Inferior parietal cortex (tissue), 1 donor: ENCODE measurements at regions not wholly inside any gene's neighbourhood (a gene's known extent, or its start where the extent isn't known, plus 50 kb on each side); places are given as distances from the start of the nearest gene placed in this dataset.

Source experiments
- DNase-seq: peaks from one replicate; pipeline ENCODE4 v3.0.0-alpha.2; 2016; ENCODE audit errors: extremely low spot score

GRCh38 chr7:46811529-46811928 is 770.4 kb downstream of the TNS3 start:
- no peak for DNase-seq

GRCh38 chr7:46810986-46811385 is 770.9 kb downstream of the TNS3 start:
- no peak for DNase-seq

DNA sequence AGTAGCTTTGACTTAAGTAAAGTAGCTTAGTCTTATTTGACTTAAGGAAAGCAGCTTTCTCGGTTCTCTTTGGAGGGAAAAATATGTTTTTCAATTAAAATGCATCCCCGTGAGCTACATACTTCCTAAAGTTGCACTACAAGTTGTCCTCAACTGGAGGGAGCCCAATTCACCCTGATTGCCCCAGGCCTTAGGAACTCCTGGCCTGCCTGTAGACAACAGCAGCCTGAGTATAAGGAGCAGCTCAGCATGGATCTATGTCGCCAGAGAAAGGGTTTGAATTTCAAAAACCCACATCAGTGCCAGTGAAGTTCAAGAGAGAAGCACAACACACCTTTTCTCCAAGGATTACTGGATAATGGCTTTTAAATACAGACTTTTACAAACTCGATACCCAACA is 772.0 kb downstream of the TNS3 start:
- DNase-seq, result no peak

- DNase-seq, result no peak
Observed at GRCh38 chr7:46806856-46807255, 775.1 kb downstream of the TNS3 start.

- no peak for DNase-seq
Observed at GRCh38 chr7:46802479-46802878, 779.4 kb downstream of the TNS3 start.

GRCh38 chr7:46791188-46791587 is 790.7 kb downstream of the TNS3 start:
- no peak for DNase-seq

DNA sequence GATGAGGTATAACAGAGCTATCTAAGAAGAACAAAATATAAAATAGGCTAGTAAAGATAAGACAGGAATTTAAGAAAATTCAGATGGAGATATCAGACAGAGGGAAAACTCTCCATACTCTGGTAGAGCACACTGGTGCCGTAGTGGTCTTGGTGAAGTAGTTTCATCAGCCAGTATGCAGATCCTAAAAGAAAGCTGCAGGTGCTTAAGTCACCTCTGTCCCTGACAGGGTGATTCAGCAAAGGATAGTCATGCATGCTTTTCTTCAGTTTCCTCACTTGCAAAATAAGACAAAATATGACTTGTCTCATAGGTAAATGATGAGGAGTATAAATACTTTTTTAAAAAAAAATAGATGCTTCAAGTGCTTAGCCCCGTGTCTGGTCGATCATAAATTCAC is 794.9 kb downstream of the TNS3 start:
- no peak for DNase-seq

DNA sequence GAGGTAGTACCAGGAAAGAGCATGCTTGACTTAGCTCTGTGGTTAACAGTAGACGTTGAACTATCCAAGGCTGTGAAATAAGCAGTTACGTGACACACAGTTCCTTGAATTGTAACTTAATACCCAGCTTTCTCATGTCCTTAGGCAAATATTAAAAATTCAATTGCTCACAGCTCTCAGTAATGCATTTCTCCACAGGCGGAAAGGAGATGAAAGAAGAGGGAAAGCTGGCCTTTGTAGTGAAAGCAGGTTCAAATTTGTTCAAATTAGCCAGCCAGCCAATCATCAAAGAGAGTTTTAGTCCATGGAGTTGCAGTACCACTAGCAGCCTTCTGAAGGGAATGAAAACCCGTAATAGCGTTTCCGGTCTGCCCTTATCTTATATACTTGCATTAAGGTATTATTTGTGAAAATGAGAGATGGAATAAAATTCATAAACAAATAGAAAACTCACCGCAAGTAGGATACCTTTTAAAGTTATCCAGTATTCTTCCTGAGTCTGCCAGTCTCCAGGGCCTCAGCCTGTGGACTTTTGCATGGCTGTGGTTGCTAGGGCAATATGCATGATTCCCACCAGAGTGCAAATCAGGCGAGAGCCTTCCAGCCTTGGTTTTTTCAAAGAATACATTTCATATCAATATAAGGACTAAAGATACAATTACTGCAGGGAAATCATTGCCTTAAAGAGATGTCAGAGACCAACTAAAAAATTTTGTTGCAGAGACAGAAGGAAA is 795.5 kb downstream of the TNS3 start:
- no peak for DNase-seq

- DNase-seq, result no peak
Observed at GRCh38 chr7:46784732-46785131, 797.2 kb downstream of the TNS3 start.

- no peak for DNase-seq
Observed at GRCh38 chr7:46781901-46782439, 799.9 kb downstream of the TNS3 start.

DNA sequence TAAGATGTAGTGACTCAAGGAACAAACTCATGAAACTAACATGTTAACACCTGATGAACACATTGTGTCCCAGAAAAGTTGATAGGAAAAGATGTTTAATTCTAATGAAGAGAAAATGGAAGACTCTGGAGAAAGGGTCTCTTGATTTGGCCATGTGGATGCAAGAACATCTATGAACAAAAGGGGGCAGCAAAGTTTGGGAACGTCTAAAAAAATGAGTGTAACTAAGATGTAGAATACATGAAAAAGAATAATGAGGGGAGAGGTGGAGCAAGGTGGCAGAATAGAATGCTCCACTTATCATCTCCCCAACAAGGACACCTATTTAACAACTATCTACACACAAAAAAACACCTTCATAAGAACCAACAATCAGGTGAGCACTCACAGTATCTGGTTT is 805.1 kb downstream of the TNS3 start:
- DNase-seq, result no peak

DNA sequence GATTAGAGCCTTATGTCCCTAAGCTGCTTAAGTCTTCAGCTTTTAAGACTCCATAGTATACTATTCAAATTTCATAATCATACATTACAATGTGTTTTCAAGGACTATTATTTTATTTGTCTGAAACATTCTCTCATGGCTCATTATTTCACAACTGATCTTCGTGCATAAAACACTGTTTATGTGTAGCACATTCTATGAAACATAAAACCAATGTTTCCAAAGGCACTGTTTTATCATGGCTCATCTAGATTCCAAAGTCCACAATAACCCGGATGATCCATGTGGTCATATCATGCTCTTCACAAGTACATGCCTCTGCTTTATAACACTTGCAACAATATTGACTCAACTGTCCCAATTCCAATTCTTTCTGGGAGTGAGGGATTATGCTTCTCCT is 806.1 kb downstream of the TNS3 start:
- no peak for DNase-seq

- DNase-seq, result no peak
Observed at GRCh38 chr7:46775020-46775419, 806.9 kb downstream of the TNS3 start.

DNA sequence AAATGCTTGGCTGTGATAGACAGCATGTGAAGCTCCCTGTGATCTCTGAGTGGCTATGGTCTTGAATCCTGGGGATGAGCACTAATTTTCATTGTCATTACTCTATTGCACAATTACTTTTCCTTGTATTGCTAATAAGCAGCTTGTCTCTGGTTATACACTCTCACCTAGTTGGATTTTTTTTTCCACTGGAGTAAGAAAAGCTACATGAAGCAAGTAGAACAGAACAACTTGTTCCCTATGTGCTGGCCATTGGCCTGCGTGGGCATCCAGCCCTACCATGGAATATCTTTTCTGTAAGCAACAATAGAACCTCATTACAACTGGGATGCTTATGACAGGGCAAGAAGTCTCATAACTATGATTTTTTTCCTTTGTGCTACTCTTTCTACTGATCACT is 807.4 kb downstream of the TNS3 start:
- no peak for DNase-seq

GRCh38 chr7:46772776-46773175 is 809.1 kb downstream of the TNS3 start:
- no peak for DNase-seq

DNA sequence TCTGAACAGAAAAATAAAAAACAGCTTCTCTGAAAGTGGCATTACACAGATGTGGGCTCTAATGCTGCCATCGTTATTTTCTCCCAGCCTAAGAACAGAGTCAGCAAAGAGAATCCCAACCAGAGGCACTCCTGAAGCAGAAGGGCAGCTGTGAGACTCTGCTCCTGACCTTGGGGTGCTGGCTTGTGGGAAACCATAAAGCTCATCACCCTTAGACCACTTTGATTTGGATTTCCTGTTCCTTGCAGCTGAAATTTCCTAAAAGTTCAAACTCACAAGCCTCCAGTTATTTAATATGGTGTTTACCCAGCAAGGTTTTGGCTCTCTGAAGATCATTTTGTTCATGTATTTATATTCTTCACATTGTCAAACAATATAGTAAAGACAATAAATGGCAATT is 814.8 kb downstream of the TNS3 start:
- no peak for DNase-seq

DNA sequence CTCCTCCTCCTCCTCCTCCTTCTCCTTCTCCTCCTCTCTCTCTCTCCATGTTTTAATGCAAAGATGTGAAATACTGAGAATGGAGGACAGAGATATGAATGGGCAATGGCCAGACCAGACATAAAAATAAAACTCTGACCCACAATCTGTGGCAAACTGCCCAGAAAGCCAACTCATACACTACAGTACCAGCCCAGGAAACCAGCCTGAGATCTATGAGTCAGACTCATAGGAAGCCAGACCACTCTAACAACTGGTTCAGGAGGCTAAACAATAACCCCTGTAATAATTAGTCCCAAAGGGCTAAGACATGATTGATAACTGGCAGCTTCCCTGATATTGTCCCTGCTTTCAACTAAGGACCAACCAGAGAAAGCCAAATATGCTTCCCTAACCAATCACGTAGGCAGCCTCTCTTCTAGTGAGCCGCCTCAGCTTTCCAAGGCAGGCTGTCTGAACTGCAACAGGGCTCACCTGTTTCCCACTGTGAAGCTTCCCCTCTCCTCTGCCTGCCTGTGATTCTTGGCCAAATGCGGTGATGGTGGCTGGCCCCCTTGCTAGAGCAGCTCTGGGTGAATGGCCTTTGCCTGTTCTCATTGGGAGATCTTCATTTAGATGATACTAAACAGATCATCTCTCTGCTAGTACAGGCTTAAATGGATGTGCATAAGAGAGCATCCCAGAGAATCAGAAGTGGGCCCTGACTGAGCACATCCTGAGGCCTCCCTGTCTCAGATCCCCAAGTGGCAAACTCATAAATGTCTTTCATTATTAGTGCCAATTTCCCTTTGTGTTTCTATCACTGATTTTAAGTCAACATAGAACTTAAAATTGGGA is 817.6 kb downstream of the TNS3 start:
- DNase-seq, result no peak

GRCh38 chr7:46763344-46763743 is 818.6 kb downstream of the TNS3 start:
- DNase-seq, result no peak

GRCh38 chr7:46759711-46760480 is 822.0 kb downstream of the TNS3 start:
- no peak for DNase-seq

DNA sequence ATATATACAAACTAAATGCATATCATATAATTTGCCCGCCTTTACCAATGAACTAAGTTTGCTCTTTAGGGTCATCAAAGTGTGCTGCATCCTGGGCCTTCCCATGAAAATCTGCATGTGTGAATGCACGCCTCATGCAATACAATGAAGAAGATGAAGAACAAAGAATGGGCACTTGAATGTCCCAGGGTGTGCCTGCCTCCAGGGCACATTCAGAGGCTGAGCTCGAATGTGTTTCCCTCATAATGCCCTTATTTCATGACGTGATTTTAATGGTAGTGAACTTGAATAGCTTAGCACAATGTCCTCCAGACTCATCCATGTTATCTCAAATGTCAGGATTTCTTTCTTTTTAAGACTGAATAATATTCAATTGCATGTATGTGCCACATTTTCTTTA is 824.9 kb downstream of the TNS3 start:
- DNase-seq, result no peak

- DNase-seq, result no peak
Observed at GRCh38 chr7:46756256-46756655, 825.7 kb downstream of the TNS3 start.
